HCT116 (cell line): ENCODE measurements at regions not wholly inside any gene's neighbourhood (a gene's known extent, or its start where the extent isn't known, plus 50 kb on each side); places are given as distances from the start of the nearest gene placed in this dataset.

Source experiments
- ATAC-seq: fragments of 200-7000 bp; cut with Tn5 transposase; 2 replicates; pipeline ENCODE4 v1.9.1; 2020; ENCODE audit warnings: mild to moderate bottlenecking, moderate library complexity
- BruUV-seq: library from RNA; stranded (reverse); fragments of 400-500 nt; replicated peaks from 2 replicates; lab custom pipeline; 2021; lab: Mats Ljungman, UMichigan
- CTCF ChIA-PET: fragments of 300-600 bp; sonication (Branson Sonifier 250); formaldehyde crosslinking; loops from one replicate; lab custom pipeline; 2021; ENCODE audit warnings: antibody characterized with exemption; lab: Charles Lee
- POLR2A ChIA-PET: fragments of 300-600, 350-600 bp; sonication (Branson Sonifier 250); formaldehyde crosslinking; loops from one replicate; lab custom pipeline; 2021; ENCODE audit warnings: antibody characterized with exemption; lab: Charles Lee
- RAD21 ChIA-PET, 2 experiments: fragments of 300-600 bp; sonication (Branson Sonifier 250); formaldehyde crosslinking; loops; one replicate each; lab custom pipeline; 2023; ENCODE audit warnings: low total read pairs in 2 of 2; ENCODE audit not compliant: uncharacterized antibody in 2 of 2, unreplicated experiment in 2 of 2, low non-redundant PET in 1 of 2; lab: Charles Lee
- DNase-seq: peaks from one replicate; pipeline ENCODE4 v3.0.0-alpha.2; 2010; ENCODE audit warnings: low read depth, low spot score
- H2AFZ ChIP-seq: fragments of 200-600 bp; shearing (Covaris generic), sonication (generic); 2 replicates; pipeline ENCODE4 v1.6.1; 2017; ENCODE audit warnings: low read depth, mixed run types, mixed read lengths, antibody characterized with exemption, low read length; ENCODE audit not compliant: poor library complexity, severe bottlenecking
- H3K27ac ChIP-seq: 2 replicates; pipeline ENCODE4 v1.5.1; 2012; ENCODE audit warnings: low read depth, low read length
- H3K27me3 ChIP-seq: fragments of 200-600 bp; sonication (generic); 2 replicates; pipeline ENCODE4 v1.6.1; 2016; ENCODE audit warnings: mixed run types, low read length, mixed read lengths; ENCODE audit not compliant: insufficient read depth
- H3K36me3 ChIP-seq, 2 experiments: fragments of 200-500 bp in 1 of 2; fragments of 200-600 bp in 1 of 2; sonication (Bioruptor generic) in 1 of 2; sonication (generic) in 1 of 2; 2 replicates each; pipeline versions ENCODE4 v1.5.1 to v1.6.1; 2014 to 2016; ENCODE audit warnings: low read length in 2 of 2, inconsistent platforms in 1 of 2, mixed read lengths in 1 of 2, mixed run types in 1 of 2; ENCODE audit not compliant: insufficient read depth in 2 of 2, control insufficient read depth in 1 of 2
- H3K4me1 ChIP-seq, 2 experiments: fragments of 200-600 bp in 1 of 2; sonication (generic) in 1 of 2; 2 replicates each; pipeline versions ENCODE4 v1.5.1 to v1.6.1; 2012 to 2017; ENCODE audit warnings: low read length in 2 of 2, inconsistent platforms in 1 of 2, mild to moderate bottlenecking in 1 of 2, mixed read lengths in 1 of 2, mixed run types in 1 of 2, moderate library complexity in 1 of 2; ENCODE audit not compliant: insufficient read depth in 2 of 2, control insufficient read depth in 1 of 2
- H3K4me2 ChIP-seq: fragments of 200-600 bp; sonication (generic); 2 replicates; pipeline ENCODE4 v1.6.1; 2017; ENCODE audit warnings: mixed run types, low read length, mixed read lengths
- H3K4me3 ChIP-seq, 2 experiments: fragments of 200-600 bp in 1 of 2; sonication (generic) in 1 of 2; replicated peaks in 1 of 2; 2 replicates each; pipeline ENCODE4 v1.5.1; 2011 to 2016; ENCODE audit warnings: low read length in 2 of 2, control low read depth in 1 of 2, low read depth in 1 of 2, mild to moderate bottlenecking in 1 of 2, mixed read lengths in 1 of 2, mixed run types in 1 of 2
- H3K79me2 ChIP-seq: fragments of 200-600 bp; sonication (generic); 2 replicates; pipeline ENCODE4 v1.6.1; 2017; ENCODE audit warnings: mild to moderate bottlenecking, mixed run types, low read length, moderate library complexity, mixed read lengths; ENCODE audit not compliant: insufficient read depth
- H3K9ac ChIP-seq: fragments of 200-600 bp; sonication (generic); 2 replicates; pipeline ENCODE4 v1.6.1; 2016; ENCODE audit warnings: low read length, mixed read lengths
- H3K9me2 ChIP-seq: fragments of 200-600 bp; sonication (generic), shearing (Covaris generic); 2 replicates; pipeline ENCODE4 v1.6.1; 2017; ENCODE audit warnings: mixed run types, mild to moderate bottlenecking, moderate library complexity; ENCODE audit not compliant: insufficient read depth
- H3K9me3 ChIP-seq, 2 experiments: fragments of 200-500 bp in 1 of 2; fragments of 200-600 bp in 1 of 2; sonication (Bioruptor generic) in 1 of 2; sonication (generic) in 1 of 2; 2 replicates each; pipeline ENCODE4 v1.6.1; 2014 to 2017; ENCODE audit warnings: low read length in 2 of 2, mixed read lengths in 2 of 2, inconsistent platforms in 1 of 2, low read depth in 1 of 2, mild to moderate bottlenecking in 1 of 2, mixed run types in 1 of 2, moderate library complexity in 1 of 2; ENCODE audit not compliant: control insufficient read depth in 1 of 2, insufficient read depth in 1 of 2
- H4K20me1 ChIP-seq: fragments of 200-600 bp; sonication (generic), shearing (Covaris generic); 2 replicates; pipeline ENCODE4 v1.6.1; 2017; ENCODE audit warnings: mixed run types, mild to moderate bottlenecking, moderate library complexity; ENCODE audit not compliant: insufficient read depth
- CBX3 ChIP-seq: IDR thresholded peaks from 2 replicates; pipeline ENCODE4 v1.6.1; 2012; ENCODE audit warnings: low read depth
- EGR1 ChIP-seq: IDR thresholded peaks from 2 replicates; pipeline ENCODE4 v1.6.1; 2012; ENCODE audit warnings: low read depth
- ELF1 ChIP-seq: IDR thresholded peaks from 2 replicates; pipeline ENCODE4 v1.6.1; 2012; ENCODE audit warnings: low read depth, borderline replicate concordance
- EZH2 ChIP-seq: fragments of 200-600 bp; sonication (generic); IDR thresholded peaks from 2 replicates; pipeline ENCODE4 v1.6.1; 2017; ENCODE audit warnings: antibody characterized with exemption, mixed run types
- EZH2phosphoT487 ChIP-seq: fragments of 200-600 bp; IDR thresholded peaks from 2 replicates; pipeline ENCODE4 v1.6.1; 2018; ENCODE audit warnings: antibody characterized with exemption, borderline replicate concordance
- FOSL1 ChIP-seq: IDR thresholded peaks from 2 replicates; pipeline ENCODE4 v1.6.1; 2012; ENCODE audit warnings: low read depth
- POLR2A ChIP-seq: IDR thresholded peaks from 2 replicates; pipeline ENCODE4 v1.7.0; 2011; ENCODE audit warnings: borderline replicate concordance; ENCODE audit not compliant: insufficient read depth, insufficient read length; ENCODE audit errors: extremely low read depth
- SRF ChIP-seq: IDR thresholded peaks from 2 replicates; pipeline ENCODE4 v1.6.1; 2012; ENCODE audit warnings: low read depth
- YY1 ChIP-seq: IDR thresholded peaks from 2 replicates; pipeline ENCODE4 v1.6.1; 2011; ENCODE audit warnings: low read length, low read depth, moderate library complexity, mild to moderate bottlenecking; ENCODE audit not compliant: insufficient replicate concordance; ENCODE audit errors: extremely low read depth
- ZFX ChIP-seq: fragments of 450-650 bp; IDR thresholded peaks from 2 replicates; pipeline ENCODE4 v1.6.1; 2017
- intact Hi-C: fragments of 100-400 bp; cut with micrococcal nuclease; formaldehyde crosslinking; loops from 2 replicates; pipeline ENCODE4 v1.10.0; 2022
- TF ChIP-seq, protein P1 (sequence below): IDR thresholded peaks from 2 replicates; pipeline ENCODE4 v1.6.1; 2012; ENCODE audit warnings: low read depth
- TF ChIP-seq, protein P2 (sequence below), 3 experiments: fragments of 200-600 bp in 1 of 3; sonication (generic) in 1 of 3; IDR thresholded peaks in 2 of 3; conservative IDR thresholded peaks in 1 of 3; 2 replicates each; pipeline ENCODE4 v1.5.1; 2012 to 2017; ENCODE audit warnings: low read depth in 2 of 3, low read length in 2 of 3, antibody characterized with exemption in 1 of 3, borderline replicate concordance in 1 of 3, control low read depth in 1 of 3, mild to moderate bottlenecking in 1 of 3, mixed read lengths in 1 of 3, mixed run types in 1 of 3, moderate library complexity in 1 of 3; ENCODE audit not compliant: insufficient read depth in 1 of 3
- TF ChIP-seq, protein P3 (sequence below): IDR thresholded peaks from 2 replicates; pipeline ENCODE4 v1.6.1; 2012
- TF ChIP-seq, protein P4 (sequence below): IDR thresholded peaks from 2 replicates; pipeline ENCODE4 v1.6.1; 2011; ENCODE audit warnings: mild to moderate bottlenecking, low read length, moderate library complexity; ENCODE audit not compliant: insufficient replicate concordance; ENCODE audit errors: extremely low read depth

DNA sequence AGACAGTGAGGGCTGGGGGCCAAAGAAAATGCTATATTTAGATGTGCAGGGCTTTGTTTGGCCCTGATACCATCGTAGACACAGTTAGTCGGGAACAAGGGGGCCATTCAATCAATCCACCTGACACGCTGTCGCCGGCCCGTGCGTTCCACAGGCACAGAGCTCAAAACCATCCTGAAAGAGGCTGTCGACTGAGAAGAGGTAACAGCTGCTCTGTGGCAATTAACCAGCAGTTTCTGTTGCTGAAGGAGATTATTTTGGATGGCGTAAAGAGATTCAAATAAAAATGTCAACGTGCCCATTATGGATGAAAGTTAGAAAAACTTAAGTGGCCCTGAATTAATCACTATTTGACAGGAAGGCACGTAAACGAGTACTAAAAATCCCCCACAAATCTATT, 276.2 kb upstream of the IRX5 start:
- H3K27me3 ChIP-seq, result 0 out of 2 replicates have a peak, but pooled peaks cover 5% of the 10 kb centered on the region
- no peaks in the 10 kb centered on the region for H3K9me2 ChIP-seq
- no peaks in the 10 kb centered on the region for H4K20me1 ChIP-seq
- no peak overlapping the region for H3K9ac ChIP-seq
- no peaks in the 10 kb centered on the region for H3K9me3 ChIP-seq
- no peaks in the 10 kb centered on the region for H3K79me2 ChIP-seq
- ChIA-PET CTCF (no interaction called here), RAD21 (no interaction called here), POLR2A (no interaction called here)
- no peak overlapping the region for H3K4me2 ChIP-seq
- no peak overlapping the region for H3K4me3 ChIP-seq
- no peak for DNase-seq
- no peak for ATAC-seq
- no peaks in the 10 kb centered on the region for H3K36me3 ChIP-seq
- intact Hi-C loops, result no loop called here
- no peak overlapping the region for H3K27ac ChIP-seq
- H2AFZ ChIP-seq, result no peak overlapping the region
- no TSS peak for BruUV-seq
- TF ChIP-seq, protein P1, sequence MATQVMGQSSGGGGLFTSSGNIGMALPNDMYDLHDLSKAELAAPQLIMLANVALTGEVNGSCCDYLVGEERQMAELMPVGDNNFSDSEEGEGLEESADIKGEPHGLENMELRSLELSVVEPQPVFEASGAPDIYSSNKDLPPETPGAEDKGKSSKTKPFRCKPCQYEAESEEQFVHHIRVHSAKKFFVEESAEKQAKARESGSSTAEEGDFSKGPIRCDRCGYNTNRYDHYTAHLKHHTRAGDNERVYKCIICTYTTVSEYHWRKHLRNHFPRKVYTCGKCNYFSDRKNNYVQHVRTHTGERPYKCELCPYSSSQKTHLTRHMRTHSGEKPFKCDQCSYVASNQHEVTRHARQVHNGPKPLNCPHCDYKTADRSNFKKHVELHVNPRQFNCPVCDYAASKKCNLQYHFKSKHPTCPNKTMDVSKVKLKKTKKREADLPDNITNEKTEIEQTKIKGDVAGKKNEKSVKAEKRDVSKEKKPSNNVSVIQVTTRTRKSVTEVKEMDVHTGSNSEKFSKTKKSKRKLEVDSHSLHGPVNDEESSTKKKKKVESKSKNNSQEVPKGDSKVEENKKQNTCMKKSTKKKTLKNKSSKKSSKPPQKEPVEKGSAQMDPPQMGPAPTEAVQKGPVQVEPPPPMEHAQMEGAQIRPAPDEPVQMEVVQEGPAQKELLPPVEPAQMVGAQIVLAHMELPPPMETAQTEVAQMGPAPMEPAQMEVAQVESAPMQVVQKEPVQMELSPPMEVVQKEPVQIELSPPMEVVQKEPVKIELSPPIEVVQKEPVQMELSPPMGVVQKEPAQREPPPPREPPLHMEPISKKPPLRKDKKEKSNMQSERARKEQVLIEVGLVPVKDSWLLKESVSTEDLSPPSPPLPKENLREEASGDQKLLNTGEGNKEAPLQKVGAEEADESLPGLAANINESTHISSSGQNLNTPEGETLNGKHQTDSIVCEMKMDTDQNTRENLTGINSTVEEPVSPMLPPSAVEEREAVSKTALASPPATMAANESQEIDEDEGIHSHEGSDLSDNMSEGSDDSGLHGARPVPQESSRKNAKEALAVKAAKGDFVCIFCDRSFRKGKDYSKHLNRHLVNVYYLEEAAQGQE, result no peak
- TF ChIP-seq SRF (no peak), ELF1 (no peak), POLR2A (no peak), EZH2phosphoT487 (no peak), YY1 (no peak), FOSL1 (no peak), ZFX (no peak), EGR1 (no peak), CBX3 (no peak), EZH2 (no peak)
- TF ChIP-seq, protein P2, sequence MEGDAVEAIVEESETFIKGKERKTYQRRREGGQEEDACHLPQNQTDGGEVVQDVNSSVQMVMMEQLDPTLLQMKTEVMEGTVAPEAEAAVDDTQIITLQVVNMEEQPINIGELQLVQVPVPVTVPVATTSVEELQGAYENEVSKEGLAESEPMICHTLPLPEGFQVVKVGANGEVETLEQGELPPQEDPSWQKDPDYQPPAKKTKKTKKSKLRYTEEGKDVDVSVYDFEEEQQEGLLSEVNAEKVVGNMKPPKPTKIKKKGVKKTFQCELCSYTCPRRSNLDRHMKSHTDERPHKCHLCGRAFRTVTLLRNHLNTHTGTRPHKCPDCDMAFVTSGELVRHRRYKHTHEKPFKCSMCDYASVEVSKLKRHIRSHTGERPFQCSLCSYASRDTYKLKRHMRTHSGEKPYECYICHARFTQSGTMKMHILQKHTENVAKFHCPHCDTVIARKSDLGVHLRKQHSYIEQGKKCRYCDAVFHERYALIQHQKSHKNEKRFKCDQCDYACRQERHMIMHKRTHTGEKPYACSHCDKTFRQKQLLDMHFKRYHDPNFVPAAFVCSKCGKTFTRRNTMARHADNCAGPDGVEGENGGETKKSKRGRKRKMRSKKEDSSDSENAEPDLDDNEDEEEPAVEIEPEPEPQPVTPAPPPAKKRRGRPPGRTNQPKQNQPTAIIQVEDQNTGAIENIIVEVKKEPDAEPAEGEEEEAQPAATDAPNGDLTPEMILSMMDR (IDR thresholded peaks at IDR 0.05 in 2 of 3, conservative IDR thresholded peaks at IDR 0.05 in 1 of 3; ENCODE audit: borderline replicate concordance in 1 of 3, insufficient read depth in 1 of 3, low read depth in 2 of 3, low read length in 2 of 3), result no peak
- TF ChIP-seq, protein P3, sequence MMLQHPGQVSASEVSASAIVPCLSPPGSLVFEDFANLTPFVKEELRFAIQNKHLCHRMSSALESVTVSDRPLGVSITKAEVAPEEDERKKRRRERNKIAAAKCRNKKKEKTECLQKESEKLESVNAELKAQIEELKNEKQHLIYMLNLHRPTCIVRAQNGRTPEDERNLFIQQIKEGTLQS, result no peak
- TF ChIP-seq, protein P4, sequence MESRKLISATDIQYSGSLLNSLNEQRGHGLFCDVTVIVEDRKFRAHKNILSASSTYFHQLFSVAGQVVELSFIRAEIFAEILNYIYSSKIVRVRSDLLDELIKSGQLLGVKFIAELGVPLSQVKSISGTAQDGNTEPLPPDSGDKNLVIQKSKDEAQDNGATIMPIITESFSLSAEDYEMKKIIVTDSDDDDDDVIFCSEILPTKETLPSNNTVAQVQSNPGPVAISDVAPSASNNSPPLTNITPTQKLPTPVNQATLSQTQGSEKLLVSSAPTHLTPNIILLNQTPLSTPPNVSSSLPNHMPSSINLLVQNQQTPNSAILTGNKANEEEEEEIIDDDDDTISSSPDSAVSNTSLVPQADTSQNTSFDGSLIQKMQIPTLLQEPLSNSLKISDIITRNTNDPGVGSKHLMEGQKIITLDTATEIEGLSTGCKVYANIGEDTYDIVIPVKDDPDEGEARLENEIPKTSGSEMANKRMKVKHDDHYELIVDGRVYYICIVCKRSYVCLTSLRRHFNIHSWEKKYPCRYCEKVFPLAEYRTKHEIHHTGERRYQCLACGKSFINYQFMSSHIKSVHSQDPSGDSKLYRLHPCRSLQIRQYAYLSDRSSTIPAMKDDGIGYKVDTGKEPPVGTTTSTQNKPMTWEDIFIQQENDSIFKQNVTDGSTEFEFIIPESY, result no peak
- peaks cover 4 to 26% of the 10 kb centered on the region in 2 experiments for H3K4me1 ChIP-seq
